SK-N-SH (cell line): ENCODE measurements at regions not wholly inside any gene's neighbourhood (a gene's known extent, or its start where the extent isn't known, plus 50 kb on each side); places are given as distances from the start of the nearest gene placed in this dataset.
A peak's percentile ranks its signal among the peaks of the same experiment; 100 is the strongest.

ENCODE experiments used
- CTCF ChIA-PET: fragments of 300-600, 350-600 bp; formaldehyde crosslinking; extraction: SDS; loops from one replicate; lab custom pipeline; 2021; lab: Yijun Ruan, JAX
- POLR2A ChIA-PET: fragments of 350-600 bp; sonication (Branson Sonifier 250); formaldehyde crosslinking; extraction: SDS; loops from one replicate; lab custom pipeline; 2020; ENCODE audit warnings: antibody characterized with exemption, inconsistent platforms; lab: Yijun Ruan, JAX
- DNase-seq: peaks from one replicate; pipeline ENCODE4 v3.0.0; 2012
- H2AFZ ChIP-seq: fragments of 200-600 bp; sonication (generic); 2 replicates; pipeline ENCODE4 v1.8.1; 2016; ENCODE audit warnings: antibody characterized with exemption, mild to moderate bottlenecking, low read depth
- H3F3A ChIP-seq: fragments of 200-600 bp; sonication (generic); replicated peaks from 2 replicates; pipeline ENCODE3; 2016; ENCODE audit warnings: antibody characterized with exemption, mild to moderate bottlenecking; ENCODE audit not compliant: insufficient read depth
- H3K27ac ChIP-seq, 2 experiments: fragments of 200-500 bp in 1 of 2; fragments of 200-600 bp in 1 of 2; sonication (Bioruptor generic) in 1 of 2; sonication (generic), shearing (Covaris generic) in 1 of 2; 2 replicates each; pipeline versions ENCODE4 v1.5.1 to v1.6.1; 2014 to 2016; ENCODE audit warnings: low read depth in 2 of 2, inconsistent platforms in 1 of 2, low read length in 1 of 2, mild to moderate bottlenecking in 1 of 2, mixed read lengths in 1 of 2
- H3K27me3 ChIP-seq: fragments of 200-600 bp; sonication (generic), shearing (Covaris generic); 2 replicates; pipeline ENCODE4 v1.6.1; 2016; ENCODE audit warnings: mixed run types; ENCODE audit not compliant: insufficient read depth
- H3K36me3 ChIP-seq, 2 experiments: fragments of 200-500 bp in 1 of 2; fragments of 200-600 bp in 1 of 2; sonication (Bioruptor generic) in 1 of 2; sonication (generic) in 1 of 2; replicated peaks in 1 of 2; 2 replicates each; pipeline versions ENCODE3 to v1.5.1; 2014 to 2016; ENCODE audit warnings: low read length in 1 of 2, mild to moderate bottlenecking in 1 of 2; ENCODE audit not compliant: insufficient read depth in 2 of 2, control insufficient read depth in 1 of 2
- H3K4me1 ChIP-seq, 2 experiments: fragments of 200-500 bp in 1 of 2; fragments of 200-600 bp in 1 of 2; sonication (Bioruptor generic) in 1 of 2; sonication (generic), shearing (Covaris generic) in 1 of 2; 2 replicates each; pipeline versions ENCODE4 v1.5.1 to v1.6.1; 2014 to 2016; ENCODE audit warnings: low read depth in 1 of 2, low read length in 1 of 2, mixed run types in 1 of 2; ENCODE audit not compliant: insufficient read depth in 2 of 2, control insufficient read depth in 1 of 2
- H3K4me2 ChIP-seq: fragments of 200-600 bp; sonication (generic), shearing (Covaris generic); 2 replicates; pipeline ENCODE4 v1.6.1; 2017; ENCODE audit warnings: mixed run types
- H3K4me3 ChIP-seq, 2 experiments: fragments of 200-500 bp in 1 of 2; fragments of 200-600 bp in 1 of 2; sonication (Bioruptor generic) in 1 of 2; sonication (generic), shearing (Covaris generic) in 1 of 2; 2 replicates each; pipeline versions ENCODE4 v1.5.1 to v1.8.1; 2014 to 2016; ENCODE audit warnings: low read depth in 2 of 2, inconsistent platforms in 1 of 2, low read length in 1 of 2, mild to moderate bottlenecking in 1 of 2, mixed read lengths in 1 of 2, moderate library complexity in 1 of 2
- H3K79me2 ChIP-seq: fragments of 200-600 bp; sonication (generic); 2 replicates; pipeline ENCODE4 v1.8.1; 2017; ENCODE audit warnings: mild to moderate bottlenecking; ENCODE audit not compliant: insufficient read depth
- H3K9ac ChIP-seq: fragments of 200-600 bp; sonication (generic); 2 replicates; pipeline ENCODE4 v1.6.1; 2017; ENCODE audit warnings: mixed run types
- H3K9me2 ChIP-seq: fragments of 200-600 bp; sonication (generic); 2 replicates; pipeline ENCODE4 v1.6.1; 2017; ENCODE audit warnings: mixed run types
- H3K9me3 ChIP-seq: fragments of 200-600 bp; sonication (generic); 2 replicates; pipeline ENCODE4 v1.6.1; 2017; ENCODE audit warnings: mixed run types, mild to moderate bottlenecking, moderate library complexity
- H4K20me1 ChIP-seq: fragments of 200-600 bp; sonication (generic); 2 replicates; pipeline ENCODE4 v1.6.1; 2017; ENCODE audit warnings: mild to moderate bottlenecking, mixed run types; ENCODE audit not compliant: insufficient read depth
- CHD2 ChIP-seq: fragments of 150-350 bp; IDR thresholded peaks from 2 replicates; pipeline ENCODE4 v1.6.1; 2018; ENCODE audit warnings: low read length; ENCODE audit not compliant: partially characterized antibody
- ELF1 ChIP-seq: IDR thresholded peaks from 2 replicates; pipeline ENCODE4 v1.4.0; 2012
- FOSL2 ChIP-seq: IDR thresholded peaks from 2 replicates; pipeline ENCODE4 v1.4.0; 2012; ENCODE audit warnings: low read depth, mild to moderate bottlenecking, moderate library complexity, borderline replicate concordance
- FOXJ3 ChIP-seq: sonication (generic); formaldehyde crosslinking; IDR thresholded peaks from 2 replicates; pipeline ENCODE4 v1.5.1; 2020; ENCODE audit warnings: mild to moderate bottlenecking, missing genetic modification reagents
- GABPA ChIP-seq: IDR thresholded peaks from 2 replicates; pipeline ENCODE4 v1.4.0; 2012; ENCODE audit warnings: low read depth, mild to moderate bottlenecking
- JUND ChIP-seq: IDR thresholded peaks from 2 replicates; pipeline ENCODE4 v1.4.0; 2012
- MAX ChIP-seq: IDR thresholded peaks from 2 replicates; pipeline ENCODE4 v1.4.0; 2012; ENCODE audit warnings: low read depth
- MEF2A ChIP-seq: IDR thresholded peaks from 2 replicates; pipeline ENCODE4 v1.4.0; 2012; ENCODE audit warnings: low read depth, borderline replicate concordance
- NRF1 ChIP-seq: IDR thresholded peaks from 2 replicates; pipeline ENCODE4 v1.6.1; 2012; ENCODE audit warnings: low read depth, mild to moderate bottlenecking, low read length
- POLR2AphosphoS5 ChIP-seq: IDR thresholded peaks from 2 replicates; pipeline ENCODE4 v1.6.1; 2012; ENCODE audit warnings: low read depth, low read length
- RAD21 ChIP-seq: IDR thresholded peaks from 2 replicates; pipeline ENCODE4 v1.6.1; 2012; ENCODE audit warnings: mild to moderate bottlenecking, low read length
- RFX5 ChIP-seq: IDR thresholded peaks from 2 replicates; pipeline ENCODE4 v1.6.1; 2012; ENCODE audit warnings: mild to moderate bottlenecking, improper control_type of control experiment, low read length
- RXRA ChIP-seq: IDR thresholded peaks from 2 replicates; pipeline ENCODE4 v1.4.0; 2012; ENCODE audit warnings: low read depth, mild to moderate bottlenecking, borderline replicate concordance
- SMC3 ChIP-seq: IDR thresholded peaks from 2 replicates; pipeline ENCODE4 v1.6.1; 2012; ENCODE audit warnings: low read depth, low read length, improper control_type of control experiment
- TAF1 ChIP-seq: IDR thresholded peaks from 2 replicates; pipeline ENCODE4 v1.6.1; 2012; ENCODE audit warnings: low read depth, mild to moderate bottlenecking, low read length, moderate library complexity, borderline replicate concordance
- WGBS: methylation state at CpG from one replicate; pipeline ENCODE4 v1.1.6; 2017; ENCODE audit warnings: low lambda C conversion rate; 5-methylcytosine and 5-hydroxymethylcytosine counted together

DNA sequence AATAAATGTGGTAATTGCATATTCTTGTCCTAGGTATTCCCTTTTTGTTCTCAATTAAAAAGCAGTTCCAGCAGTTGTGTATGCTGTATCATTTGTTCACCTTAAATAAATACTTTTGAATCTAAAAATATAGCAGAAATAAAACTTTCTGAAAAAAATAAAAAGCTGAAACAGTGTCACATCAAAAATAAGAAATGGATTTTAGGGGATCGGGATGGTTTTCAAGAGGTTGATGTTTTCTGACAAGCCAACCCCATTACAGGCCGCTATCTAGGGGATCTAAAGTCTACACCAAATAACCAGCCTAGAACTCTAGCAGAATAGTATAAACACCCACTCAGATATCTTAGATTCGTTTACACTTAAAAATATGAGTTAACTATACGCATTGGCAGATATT, 95.4 kb upstream of the MAML3 start:
- WGBS: 78% methylated on average over 4 of the region's 4 CpGs
- Histone ChIP-seq H4K20me1 (no peaks in the 10 kb centered on the region), H2AFZ (peak overlapping the region; percentile 54; the same call in 1 of the 2 replicates), H3F3A (peaks cover 3% of the 10 kb centered on the region), H3K36me3 (no peaks in the 10 kb centered on the region), H3K9me3 (no peaks in the 10 kb centered on the region), H3K27me3 (no peaks in the 10 kb centered on the region), H3K79me2 (no peaks in the 10 kb centered on the region), H3K4me2 (0 out of 2 replicates have a peak overlapping the region, but pooled peaks have one; percentile 16), H3K4me3 (no peak overlapping the region), H3K9ac (no peak overlapping the region), H3K4me1 (peaks cover 23 to 49% of the 10 kb centered on the region in 2 experiments), H3K9me2 (no peaks in the 10 kb centered on the region), H3K27ac (peak overlapping the region in 1 of 2 experiments; percentile 82; a peak in 2 of 4 replicates)
- CTCF ChIA-PET: interaction anchor here (0.6 to 9.2 kb wide), 4 partner anchors 10 to 96 kb away, joined by 3 to 91 read pairs (median 4); partner anchors contain the start of gene MAML3
- TF ChIP-seq GABPA (no peak), RAD21 (peak; percentile 40), FOSL2 (peak; percentile 3; the same call in 1 of the 2 replicates), MEF2A (0 out of 2 replicates have a peak, but pooled peaks have one; percentile 18), NRF1 (no peak), JUND (peak; percentile 15; the same call in 1 of the 2 replicates), MAX (no peak), ELF1 (no peak), RFX5 (no peak), POLR2AphosphoS5 (no peak)
- DNase-seq: no peak
- POLR2A ChIA-PET: interaction anchor here (3.6 to 7.9 kb wide), 2 partner anchors 12 to 97 kb away, joined by 33 to 56 read pairs; partner anchors contain the start of gene MAML3

DNA sequence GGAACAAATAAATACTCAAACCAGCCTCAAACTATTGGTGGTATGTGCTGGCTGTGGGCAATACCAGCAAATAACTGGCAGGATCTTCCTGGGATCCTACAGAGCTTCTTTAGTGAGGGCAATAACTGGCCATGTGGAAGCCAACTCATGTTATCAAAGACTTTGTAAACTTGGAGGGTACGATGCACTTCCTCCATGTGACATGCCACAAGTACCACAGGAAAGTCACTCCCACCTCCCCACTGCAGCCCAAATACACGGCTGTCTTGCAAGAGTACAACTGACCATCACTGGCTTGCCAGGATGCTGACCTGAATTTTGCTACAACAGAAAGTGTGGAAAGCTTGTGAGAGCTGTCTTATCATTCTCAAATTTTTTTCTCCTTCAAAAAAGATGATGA, 93.3 kb upstream of the MAML3 start:
- DNase-seq: no peak
- H3K9ac ChIP-seq: no peak overlapping the region
- no peaks in the 10 kb centered on the region for H3K9me2 ChIP-seq
- H3K4me1 ChIP-seq: peaks cover 32 to 58% of the 10 kb centered on the region in 2 experiments
- no peak overlapping the region for H3K4me2 ChIP-seq
- no peaks in the 10 kb centered on the region for H4K20me1 ChIP-seq
- 90% methylated on average over 2 of the region's 2 CpGs for WGBS
- no peaks in the 10 kb centered on the region for H3K27me3 ChIP-seq
- no peak for TF ChIP-seq ELF1
- no peak for TF ChIP-seq TAF1
- no peak for TF ChIP-seq RFX5
- no peak for TF ChIP-seq SMC3
- TF ChIP-seq RXRA: no peak
- TF ChIP-seq FOSL2: no peak
- TF ChIP-seq NRF1: no peak
- no peak for TF ChIP-seq FOXJ3 (CRISPR knock-in tag)
- TF ChIP-seq GABPA: no peak
- no peak for TF ChIP-seq CHD2
- H3K27ac ChIP-seq: peak overlapping the region in 1 of 2 experiments; percentile 82; a peak in 2 of 4 replicates
- ChIA-PET CTCF (interaction anchor here (0.7 to 9.2 kb wide), 5 partner anchors 8 to 590 kb away, joined by 3 to 91 read pairs (median 3); partner anchors contain the start of gene MAML3), POLR2A (interaction anchor here (0.6 to 7.9 kb wide), 3 partner anchors 10 to 198 kb away, joined by 3 to 56 read pairs (median 33); partner anchors contain the start of gene MAML3)
- no peaks in the 10 kb centered on the region for H3F3A ChIP-seq
- no peak overlapping the region for H2AFZ ChIP-seq
- H3K4me3 ChIP-seq: no peak overlapping the region
- no peaks in the 10 kb centered on the region for H3K9me3 ChIP-seq
- H3K36me3 ChIP-seq: no peaks in the 10 kb centered on the region
- no peaks in the 10 kb centered on the region for H3K79me2 ChIP-seq
